ENCODE measurements at regions not wholly inside any gene's neighbourhood (a gene's known extent, or its start where the extent isn't known, plus 50 kb on each side); places are given as distances from the start of the nearest gene placed in this dataset.

- DNase-seq (ENCODE audit: low spot score) = no peak
These were observed 98.0 kb upstream of the PCDH18 start for GRCh38 chr4:137630252-137630651.

GRCh38 chr4:137627739-137628460, 95.6 kb upstream of the PCDH18 start:
- DNase-seq (ENCODE audit: low spot score) = no peak

- DNase-seq (ENCODE audit: low spot score) = no peak
These were observed 94.8 kb upstream of the PCDH18 start for GRCh38 chr4:137626942-137627738.

- DNase-seq (ENCODE audit: low spot score) = no peak
These were observed 90.7 kb upstream of the PCDH18 start for GRCh38 chr4:137623013-137623412.

GRCh38 chr4:137621056-137621455, 88.8 kb upstream of the PCDH18 start:
- no peak for DNase-seq (ENCODE audit: low spot score)

GRCh38 chr4:137614491-137614890, 82.2 kb upstream of the PCDH18 start:
- no peak for DNase-seq (ENCODE audit: low spot score)

GRCh38 chr4:137611998-137612700, 79.9 kb upstream of the PCDH18 start:
- DNase-seq (ENCODE audit: low spot score) = no peak

GRCh38 chr4:137610960-137611359, 78.7 kb upstream of the PCDH18 start:
- DNase-seq (ENCODE audit: low spot score) = no peak

GRCh38 chr4:137609718-137610430, 77.6 kb upstream of the PCDH18 start:
- peak; percentile 33 for DNase-seq (ENCODE audit: low spot score)

- DNase-seq (ENCODE audit: low spot score) = no peak
These were observed 75.8 kb upstream of the PCDH18 start for GRCh38 chr4:137608085-137608484.

GRCh38 chr4:137602436-137602835, 70.1 kb upstream of the PCDH18 start:
- DNase-seq (ENCODE audit: low spot score) = no peak

GRCh38 chr4:137601934-137602333, 69.6 kb upstream of the PCDH18 start:
- DNase-seq (ENCODE audit: low spot score) = no peak

- DNase-seq (ENCODE audit: low spot score) = no peak
These were observed 67.4 kb upstream of the PCDH18 start for GRCh38 chr4:137599734-137600133.

- no peak for DNase-seq (ENCODE audit: low spot score)
These were observed 65.6 kb upstream of the PCDH18 start for GRCh38 chr4:137597752-137598430.

- no peak for DNase-seq (ENCODE audit: low spot score)
These were observed 55.5 kb upstream of the PCDH18 start for GRCh38 chr4:137587796-137588195.

GRCh38 chr4:137583671-137584070, 51.4 kb upstream of the PCDH18 start:
- DNase-seq (ENCODE audit: low spot score) = no peak
